Skeletal muscle tissue (tissue), 3 donors: ENCODE measurements at regions not wholly inside any gene's neighbourhood (a gene's known extent, or its start where the extent isn't known, plus 50 kb on each side); places are given as distances from the start of the nearest gene placed in this dataset.
"Not testable (repeated sequence)": the region's sequence is repeated elsewhere in the genome, so short reads cannot be mapped to it uniquely, and the experiment has no call there.

ENCODE experiments used
- H3K27ac ChIP-seq: one replicate; pipeline ENCODE4 v1.7.0; 2013; ENCODE audit warnings: mild to moderate bottlenecking, low read depth, low read length, inconsistent platforms
- H3K27me3 ChIP-seq, 3 donors: one replicate each; pipeline ENCODE4 v1.7.0; 2013; ENCODE audit warnings: low read length in 3 of 3; ENCODE audit not compliant: control insufficient read depth in 3 of 3, insufficient read depth in 3 of 3
- H3K36me3 ChIP-seq, 3 donors: one replicate each; pipeline ENCODE4 v1.7.0; 2013; ENCODE audit warnings: low read length in 3 of 3; ENCODE audit not compliant: control insufficient read depth in 3 of 3, insufficient read depth in 3 of 3
- H3K4me1 ChIP-seq, 3 donors: one replicate each; pipeline ENCODE4 v1.7.0; 2013; ENCODE audit warnings: low read length in 3 of 3, mild to moderate bottlenecking in 3 of 3; ENCODE audit not compliant: control insufficient read depth in 3 of 3, insufficient read depth in 3 of 3
- H3K4me3 ChIP-seq, 3 donors: one replicate each; pipeline ENCODE4 v1.7.0; 2013; ENCODE audit warnings: low read length in 3 of 3
- H3K9ac ChIP-seq, 3 donors: one replicate each; pipeline ENCODE4 v1.7.0; 2013; ENCODE audit warnings: low read length in 3 of 3, mild to moderate bottlenecking in 3 of 3, moderate library complexity in 2 of 3, low read depth in 1 of 3
- H3K9me3 ChIP-seq, 3 donors: one replicate each; pipeline ENCODE4 v1.7.0; 2013; ENCODE audit warnings: low read length in 3 of 3; ENCODE audit not compliant: control insufficient read depth in 3 of 3
- donor health status: Osteomylitis.

DNA sequence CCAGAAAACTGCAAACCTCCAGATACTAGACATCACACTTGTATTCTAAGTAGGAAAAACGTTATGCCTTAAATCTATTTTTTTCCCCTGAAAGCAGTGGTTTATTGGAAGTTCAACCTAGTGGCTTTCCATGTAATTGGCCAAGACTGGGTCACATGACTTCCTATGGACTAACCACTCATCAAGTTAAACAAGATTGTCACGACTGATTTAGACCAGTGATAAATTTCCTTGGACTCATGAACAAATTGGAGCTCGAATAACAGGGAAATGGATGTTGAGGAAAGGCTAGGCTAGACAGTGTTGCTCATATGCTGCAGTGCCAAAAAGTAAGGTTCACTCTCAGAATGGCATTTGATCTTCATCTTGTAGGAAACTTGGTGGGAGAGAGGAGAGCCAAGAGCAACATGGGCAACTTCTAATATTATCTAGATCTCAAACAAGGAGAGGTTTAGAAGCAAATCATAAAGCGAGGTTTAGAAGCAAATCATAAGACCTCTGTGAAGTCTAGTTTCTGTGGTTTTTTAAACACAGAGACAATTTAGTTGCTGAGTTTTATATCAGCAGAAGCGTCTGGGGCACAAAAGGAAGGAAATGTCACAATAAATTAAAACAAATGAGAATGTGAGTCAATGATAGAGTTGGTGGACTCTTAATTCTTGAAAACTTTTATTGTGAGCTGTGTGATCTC, 165.6 kb upstream of the BOD1L1 start:
- Histone ChIP-seq H3K4me1 (no peaks in the 10 kb centered on the region), H3K4me3 (no peak overlapping the region), H3K27me3 (no peaks in the 10 kb centered on the region), H3K9ac (no peak overlapping the region), H3K9me3 (no peaks in the 10 kb centered on the region), H3K27ac (no peak overlapping the region), H3K36me3 (no peaks in the 10 kb centered on the region)

DNA sequence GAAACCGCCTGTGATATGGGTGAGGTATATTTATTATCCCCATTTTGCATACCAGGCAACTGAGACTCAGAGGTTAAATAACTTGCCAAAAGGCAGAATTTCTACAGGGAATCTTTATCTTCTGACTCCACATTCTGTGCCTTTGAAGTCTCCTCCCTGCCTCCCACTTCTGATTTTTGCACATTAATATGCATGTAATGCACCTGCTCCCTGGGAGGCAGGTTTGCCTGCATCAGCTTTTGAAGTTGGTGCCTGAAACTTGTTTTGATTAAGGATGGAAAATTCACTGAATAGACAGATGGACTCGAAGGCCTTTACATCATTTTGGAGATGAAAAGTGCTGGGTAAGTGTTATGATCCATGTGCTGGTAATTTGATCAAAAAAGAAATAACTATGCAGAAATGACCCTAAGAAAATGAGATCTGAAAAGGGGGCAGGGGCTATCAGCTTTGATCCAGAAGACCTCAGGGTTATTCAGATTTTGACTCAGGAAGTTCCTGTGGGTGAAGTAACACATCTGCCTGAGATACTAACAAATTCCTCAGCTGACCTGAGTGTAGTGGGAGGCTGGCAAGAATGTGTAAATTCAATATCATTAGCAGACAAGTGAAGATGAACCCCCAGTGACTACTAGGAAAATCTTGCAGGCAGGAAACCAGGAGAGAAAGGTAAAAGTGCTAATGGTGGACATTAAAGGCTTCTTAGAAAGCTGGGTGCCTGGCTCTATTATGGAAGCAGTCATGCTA, 167.5 kb upstream of the BOD1L1 start:
- H3K36me3 ChIP-seq: no peaks in the 10 kb centered on the region

DNA sequence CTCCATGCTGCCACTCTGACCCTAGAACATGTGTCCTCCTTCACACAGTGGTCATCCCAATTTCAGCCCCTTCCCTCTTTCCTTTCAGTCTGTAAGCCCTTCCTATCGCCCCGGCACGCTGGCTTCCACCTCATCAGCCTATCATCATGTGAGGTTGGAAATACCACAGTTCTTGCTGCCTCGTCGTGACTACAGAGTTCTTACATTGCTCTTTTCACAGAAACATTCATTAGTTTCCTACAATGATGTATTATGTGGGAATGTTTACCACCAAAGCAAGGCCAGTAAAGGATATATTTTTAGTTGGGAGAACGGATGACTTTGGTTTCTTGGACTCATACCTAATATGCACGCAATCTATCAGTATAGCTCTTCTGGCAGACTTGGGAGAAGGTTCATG, 169.5 kb upstream of the BOD1L1 start:
- Histone ChIP-seq H3K27ac (no peak overlapping the region), H3K27me3 (no peaks in the 10 kb centered on the region), H3K4me3 (no peak overlapping the region), H3K36me3 (no peaks in the 10 kb centered on the region), H3K9ac (no peak overlapping the region), H3K9me3 (no peaks in the 10 kb centered on the region), H3K4me1 (no peaks in the 10 kb centered on the region)

More for the DNA sequence above, 167.5 kb upstream of the BOD1L1 start:
- H3K27ac ChIP-seq: no peak overlapping the region
- H3K9me3 ChIP-seq: no peaks in the 10 kb centered on the region
- no peaks in the 10 kb centered on the region for H3K27me3 ChIP-seq
- no peak overlapping the region for H3K9ac ChIP-seq
- no peaks in the 10 kb centered on the region for H3K4me1 ChIP-seq
- no peak overlapping the region for H3K4me3 ChIP-seq

DNA sequence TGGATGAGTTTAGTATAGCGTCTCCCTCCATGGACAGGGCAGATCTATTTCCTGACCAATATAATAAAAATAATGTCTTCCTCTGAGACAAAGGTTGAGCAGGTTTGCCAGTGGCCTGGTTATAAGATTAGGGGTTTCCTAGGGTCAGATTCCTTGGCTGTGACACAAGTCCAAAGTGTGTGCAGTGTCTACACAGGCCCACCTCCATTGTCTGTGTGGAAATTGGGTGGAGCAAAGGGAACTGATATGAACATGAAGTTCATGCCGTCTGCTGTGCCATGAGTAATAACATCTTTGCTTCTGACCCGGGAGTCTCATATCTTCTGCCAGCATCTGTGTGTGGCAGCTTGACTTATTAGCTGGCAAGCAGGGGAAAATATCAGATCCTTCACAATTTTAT, 187.7 kb upstream of the BOD1L1 start:
- Histone ChIP-seq H3K27ac (no peak overlapping the region), H3K36me3 (no peaks in the 10 kb centered on the region), H3K9me3 (peaks cover 2 to 3% (median 3%) of the 10 kb centered on the region in 3 donors), H3K4me3 (no peak overlapping the region), H3K27me3 (no peaks in the 10 kb centered on the region), H3K9ac (no peak overlapping the region), H3K4me1 (no peaks in the 10 kb centered on the region)

DNA sequence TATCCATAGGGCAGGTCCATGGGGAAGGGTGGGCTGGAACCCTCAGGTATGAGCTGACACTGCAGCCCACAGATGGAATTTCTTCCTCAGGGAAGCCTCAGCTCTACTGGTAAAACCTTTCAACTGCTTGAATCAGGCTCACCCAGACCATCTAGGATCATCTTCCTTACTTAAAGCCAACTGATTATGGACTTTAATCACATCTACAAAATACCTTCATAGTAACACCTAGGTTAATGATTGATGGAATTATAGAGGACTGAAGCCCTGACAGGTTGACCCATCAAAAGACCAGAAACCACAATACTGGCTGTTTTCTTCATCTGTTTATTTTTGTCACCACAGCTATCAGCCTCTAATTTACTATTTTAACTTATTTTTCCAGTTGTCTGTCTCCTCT, 188.9 kb upstream of the BOD1L1 start:
- no peak overlapping the region for H3K4me3 ChIP-seq
- H3K27me3 ChIP-seq: no peaks in the 10 kb centered on the region
- H3K9ac ChIP-seq: no peak overlapping the region
- no peaks in the 10 kb centered on the region for H3K4me1 ChIP-seq
- peaks cover 3 to 5% (median 3%) of the 10 kb centered on the region in 3 donors for H3K9me3 ChIP-seq
- H3K27ac ChIP-seq: no peak overlapping the region
- H3K36me3 ChIP-seq: no peaks in the 10 kb centered on the region

DNA sequence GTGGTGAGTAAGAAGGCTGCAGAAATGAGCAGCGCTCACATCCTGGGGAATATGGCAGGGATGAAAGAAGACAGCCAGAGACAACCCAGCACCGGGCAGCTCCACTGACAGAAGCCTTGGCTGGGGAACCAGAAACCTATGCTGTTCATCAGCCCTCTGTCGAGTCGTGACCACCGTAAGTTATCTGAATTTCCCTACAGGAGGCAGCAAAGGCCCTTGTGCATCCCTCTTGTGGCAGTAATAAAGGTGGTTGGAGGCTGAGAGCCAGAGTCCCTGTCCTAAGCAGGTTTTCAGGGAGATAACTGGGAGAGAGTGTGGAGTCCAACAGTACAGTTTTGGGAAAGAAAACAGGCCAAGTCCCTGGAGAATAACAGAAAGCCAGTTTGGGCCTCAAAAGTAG, 194.0 kb upstream of the BOD1L1 start:
- Histone ChIP-seq H3K9ac (no peak overlapping the region), H3K27ac (no peak overlapping the region), H3K4me3 (no peak overlapping the region), H3K9me3 (peaks cover 0 to 7% (median 5%) of the 10 kb centered on the region in 3 donors), H3K36me3 (no peaks in the 10 kb centered on the region), H3K4me1 (no peaks in the 10 kb centered on the region), H3K27me3 (no peaks in the 10 kb centered on the region)

DNA sequence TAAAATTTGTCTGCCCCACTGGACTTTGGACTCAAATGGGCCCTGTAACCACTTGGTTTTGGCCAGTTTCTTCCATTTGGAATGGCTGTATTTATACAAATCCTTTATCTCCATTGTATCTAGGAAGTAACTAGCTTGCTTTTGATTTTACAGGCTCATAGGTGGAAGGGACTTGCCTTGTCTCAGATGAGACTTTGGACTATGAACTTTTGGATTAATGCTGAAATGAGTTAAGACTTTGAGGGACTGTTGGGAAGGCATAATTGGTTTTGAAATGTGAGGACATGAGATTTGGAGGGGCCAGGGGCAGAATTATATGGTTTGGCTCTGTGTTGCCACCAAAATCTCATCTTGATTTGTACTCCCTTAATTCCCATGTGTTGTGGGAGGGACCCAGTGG, 198.3 kb upstream of the BOD1L1 start:
- not testable (repeated sequence) for H3K4me1 ChIP-seq, H3K9me3 ChIP-seq, H3K27me3 ChIP-seq, H3K9ac ChIP-seq, H3K27ac ChIP-seq, H3K36me3 ChIP-seq, H3K4me3 ChIP-seq

DNA sequence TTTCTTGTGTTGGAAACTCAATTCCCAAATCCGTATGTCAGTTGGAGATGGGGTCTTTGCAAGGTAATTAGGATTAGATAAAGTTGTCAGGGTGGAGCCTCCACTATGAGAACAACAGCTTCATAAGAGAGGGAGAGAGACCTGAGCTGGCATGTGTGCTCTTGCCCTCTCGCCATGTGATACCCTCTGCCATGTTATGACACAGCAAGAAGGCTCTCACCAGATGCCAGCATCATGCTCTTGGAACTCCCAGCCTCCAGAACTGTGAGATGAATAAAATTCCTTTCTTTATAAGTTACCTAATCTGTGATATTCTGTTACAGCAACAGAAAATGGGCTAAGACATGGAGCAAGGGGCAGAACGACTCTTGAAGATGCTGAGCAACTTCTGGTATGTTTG, 201.9 kb upstream of the BOD1L1 start:
- no peak overlapping the region for H3K4me3 ChIP-seq
- no peak overlapping the region for H3K27ac ChIP-seq
- H3K4me1 ChIP-seq: no peaks in the 10 kb centered on the region
- H3K9ac ChIP-seq: no peak overlapping the region
- peaks cover 0 to 2% (median 0%) of the 10 kb centered on the region in 3 donors for H3K9me3 ChIP-seq
- no peaks in the 10 kb centered on the region for H3K36me3 ChIP-seq
- H3K27me3 ChIP-seq: no peaks in the 10 kb centered on the region

- H3K27me3 ChIP-seq: no peaks in the 10 kb centered on the region
- no peaks in the 10 kb centered on the region for H3K4me1 ChIP-seq
- no peak overlapping the region for H3K4me3 ChIP-seq
- no peaks in the 10 kb centered on the region for H3K36me3 ChIP-seq
- no peak overlapping the region for H3K9ac ChIP-seq
- no peak overlapping the region for H3K27ac ChIP-seq
- no peaks in the 10 kb centered on the region for H3K9me3 ChIP-seq
Observed at GRCh38 chr4:13830449-13830848, 202.9 kb upstream of the BOD1L1 start.

- no peaks in the 10 kb centered on the region for H3K4me1 ChIP-seq
- no peak overlapping the region for H3K4me3 ChIP-seq
- no peak overlapping the region for H3K9ac ChIP-seq
- H3K9me3 ChIP-seq: no peaks in the 10 kb centered on the region
- H3K36me3 ChIP-seq: no peaks in the 10 kb centered on the region
- H3K27me3 ChIP-seq: no peaks in the 10 kb centered on the region
- H3K27ac ChIP-seq: no peak overlapping the region
Observed at GRCh38 chr4:13833171-13833804, 205.8 kb upstream of the BOD1L1 start.
